ENCODE measurements at regions not wholly inside any gene's neighbourhood (a gene's known extent, or its start where the extent isn't known, plus 50 kb on each side); places are given as distances from the start of the nearest gene placed in this dataset.

GRCh38 chr2:107202962-107203591, 317.1 kb upstream of the ST6GAL2 start:
- Histone ChIP-seq H2BK5ac (ENCODE audit: insufficient read length, low read length) (no peak overlapping the region), H3K18ac (ENCODE audit: insufficient read length, low read depth, low read length) (no peak overlapping the region), H3K27ac (ENCODE audit: insufficient read length, low read depth, low read length) (no peak overlapping the region), H4K91ac (ENCODE audit: insufficient read length, low read depth, low read length) (no peak overlapping the region), H2AFZ (ENCODE audit: low read length) (no peak overlapping the region), H3K56ac (ENCODE audit: insufficient read length, low read depth, low read length) (no peak overlapping the region), H3K4me2 (ENCODE audit: insufficient read depth, insufficient read length, low read length) (no peak overlapping the region), H3K27me3 (ENCODE audit: insufficient read depth, low read length) (no peaks in the 10 kb centered on the region), H3K79me1 (ENCODE audit: insufficient read depth, low read depth, low read length, poor library complexity, severe bottlenecking) (no peaks in the 10 kb centered on the region), H3K4ac (ENCODE audit: low read depth, low read length) (no peak overlapping the region), H2BK120ac (ENCODE audit: low read depth, low read length, poor library complexity, severe bottlenecking) (no peak overlapping the region), H3K4me1 (ENCODE audit: insufficient read depth, low read length) (no peaks in the 10 kb centered on the region), H2AK5ac (ENCODE audit: insufficient read length, low read length) (no peak overlapping the region), H2BK15ac (ENCODE audit: low read depth, low read length) (no peak overlapping the region), H2BK12ac (ENCODE audit: insufficient read length, low read depth, low read length) (no peak overlapping the region), H4K20me1 (ENCODE audit: control insufficient read depth, insufficient read depth, insufficient read length) (no peaks in the 10 kb centered on the region), H3T11ph (ENCODE audit: low read length) (no peak overlapping the region), H3K9ac (ENCODE audit: extremely low read depth, insufficient read length, low read length) (no peak overlapping the region), H3K23me2 (ENCODE audit: insufficient read length, low read depth, low read length, poor library complexity, severe bottlenecking) (no peaks in the 10 kb centered on the region), H3K14ac (ENCODE audit: insufficient read depth, low read length) (no peak overlapping the region), H2BK20ac (ENCODE audit: low read depth, low read length, poor library complexity, severe bottlenecking) (no peak overlapping the region), H3K9me3 (ENCODE audit: control insufficient read depth, low read depth, low read length) (no peaks in the 10 kb centered on the region), H4K5ac (ENCODE audit: insufficient read length, low read depth, low read length) (no peak overlapping the region), H3K23ac (ENCODE audit: insufficient read length, low read depth, low read length) (no peak overlapping the region), H3K79me2 (ENCODE audit: insufficient read depth, low read length) (no peaks in the 10 kb centered on the region), H4K8ac (replicated peaks; ENCODE audit: insufficient read length, low read depth, low read length) (no peak overlapping the region)
- no peak overlapping the region for H3K27ac Mint-ChIP-seq
- H3K4me3 Mint-ChIP-seq = no peak overlapping the region
- no peaks in the 10 kb centered on the region; a peak in 1 of 5 replicates for H3K9me3 Mint-ChIP-seq
- no CpG with 5 or more reads among the region's 2 CpGs for WGBS (ENCODE audit: extremely low coverage, insufficient read length, low lambda C conversion rate)
- no peak for DNase-seq
- H3K4me1 Mint-ChIP-seq = no peaks in the 10 kb centered on the region
- H3K27me3 Mint-ChIP-seq (ENCODE audit: low read depth) = no peaks in the 10 kb centered on the region
- H3K36me3 Mint-ChIP-seq (ENCODE audit: insufficient read depth in 1 of 3, low read depth in 3 of 3) = no peaks in the 10 kb centered on the region; a peak in 1 of 7 replicates
- TF ChIP-seq CTCF (conservative IDR thresholded peaks at IDR 0.05) = no peak

All from H9 (cell line).